CMK (cell line): ENCODE measurements at regions not wholly inside any gene's neighbourhood (a gene's known extent, or its start where the extent isn't known, plus 50 kb on each side); places are given as distances from the start of the nearest gene placed in this dataset.
"Not testable (repeated sequence)": the region's sequence is repeated elsewhere in the genome, so short reads cannot be mapped to it uniquely, and the experiment has no call there.

Experiments
- DNase-seq: peaks from one replicate; pipeline ENCODE4 v3.0.0-alpha.2; 2010; ENCODE audit warnings: low read depth

- no peak for DNase-seq
Observed at GRCh38 chr16:49940464-49941224, 84.4 kb upstream of the CNEP1R1 start.

DNA sequence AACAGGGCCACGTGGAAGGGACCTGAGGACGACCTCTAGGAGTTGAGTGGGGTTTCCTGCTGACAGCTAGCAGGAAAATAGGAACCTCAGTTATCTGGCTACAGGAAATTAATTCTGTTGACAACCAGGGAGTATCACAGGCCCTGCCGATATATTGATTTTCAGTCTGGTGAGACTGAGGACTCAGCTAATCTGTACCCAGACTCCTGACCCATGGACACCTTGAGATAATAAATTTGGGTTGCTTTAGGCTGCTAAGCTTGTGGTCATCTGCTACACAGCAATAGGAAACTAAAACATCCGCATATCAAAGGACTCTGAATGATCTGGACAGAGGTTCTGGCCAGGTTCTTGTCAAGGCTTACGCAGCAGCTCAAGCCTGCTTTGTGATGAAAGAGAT lies 80.8 kb upstream of the CNEP1R1 start:
- no peak for DNase-seq

GRCh38 chr16:49947907-49948678 lies 76.9 kb upstream of the CNEP1R1 start:
- DNase-seq, result no peak

DNA sequence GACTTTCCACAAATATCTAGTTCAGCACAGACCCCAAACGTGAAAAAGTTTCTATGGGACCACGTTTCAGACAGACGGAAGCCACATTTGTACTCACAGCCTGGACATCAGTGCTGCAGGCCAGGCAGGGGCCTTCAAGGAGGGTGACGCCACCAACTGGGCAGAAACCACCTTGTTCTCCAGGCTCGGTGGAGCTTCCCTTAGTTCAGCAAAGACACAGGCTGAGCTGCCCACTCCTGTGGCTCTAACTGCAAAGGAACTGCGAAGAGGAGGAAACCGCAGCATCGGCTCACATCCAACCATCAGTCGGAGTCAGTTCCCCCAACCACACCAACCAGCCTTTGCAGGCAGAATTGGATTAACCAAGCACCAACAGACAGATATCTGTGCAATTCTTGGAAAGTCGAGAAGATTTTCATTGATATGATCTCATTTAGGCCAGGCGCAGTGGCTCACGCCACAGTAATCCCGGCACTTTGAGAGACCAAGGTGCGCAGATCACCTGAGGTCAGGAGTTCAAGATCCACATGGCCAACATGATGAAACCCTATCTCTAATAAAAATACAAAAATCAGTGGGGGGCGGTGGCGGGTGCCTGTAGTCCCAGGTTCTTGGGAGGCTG lies 73.3 kb upstream of the CNEP1R1 start:
- DNase-seq, result no peak

GRCh38 chr16:49952386-49952785 lies 72.6 kb upstream of the CNEP1R1 start:
- DNase-seq, result no peak

DNA sequence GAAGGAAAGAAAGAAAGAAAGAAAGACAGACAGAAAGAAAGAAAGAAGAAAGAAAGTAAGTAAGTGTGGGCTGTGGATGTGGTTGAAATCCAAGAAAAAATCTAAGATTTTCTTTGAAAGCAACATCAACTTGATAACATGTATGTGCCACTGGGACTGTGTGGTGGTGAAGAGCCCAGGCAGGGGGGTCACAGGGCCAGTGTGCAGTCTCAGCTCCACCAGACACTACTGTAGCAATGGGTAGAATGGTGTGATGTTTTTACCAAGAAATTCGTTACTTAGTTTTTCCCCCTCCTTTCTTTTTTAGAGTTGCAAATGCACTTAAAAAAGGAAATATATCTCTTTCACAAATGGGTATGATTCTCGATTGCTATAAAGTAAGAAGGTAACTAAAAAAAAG lies 71.9 kb upstream of the CNEP1R1 start:
- DNase-seq, result no peak

DNA sequence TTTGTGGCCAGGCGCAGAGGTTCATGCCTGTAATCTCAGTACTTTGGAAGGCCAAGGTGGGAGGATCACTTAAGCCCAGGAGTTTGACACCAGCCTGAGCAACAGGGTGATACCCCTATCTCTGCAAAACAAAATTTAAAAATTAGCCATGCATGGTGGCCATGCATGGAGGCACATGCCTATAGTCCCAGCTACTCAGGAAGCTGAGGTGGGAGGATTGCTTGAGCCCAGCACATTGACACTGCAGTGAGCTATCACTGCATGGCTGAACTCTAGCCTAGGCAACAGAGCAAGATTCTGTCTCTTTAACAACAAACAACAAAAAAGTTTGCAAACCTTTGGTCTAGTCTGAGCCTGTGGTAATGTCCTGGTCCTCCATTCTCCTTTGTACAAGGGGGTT lies 69.2 kb upstream of the CNEP1R1 start:
- no peak for DNase-seq

- no peak for DNase-seq
Observed at GRCh38 chr16:49956915-49957314, 68.1 kb upstream of the CNEP1R1 start.

- DNase-seq, result no peak
Observed at GRCh38 chr16:49958448-49958847, 66.6 kb upstream of the CNEP1R1 start.

DNA sequence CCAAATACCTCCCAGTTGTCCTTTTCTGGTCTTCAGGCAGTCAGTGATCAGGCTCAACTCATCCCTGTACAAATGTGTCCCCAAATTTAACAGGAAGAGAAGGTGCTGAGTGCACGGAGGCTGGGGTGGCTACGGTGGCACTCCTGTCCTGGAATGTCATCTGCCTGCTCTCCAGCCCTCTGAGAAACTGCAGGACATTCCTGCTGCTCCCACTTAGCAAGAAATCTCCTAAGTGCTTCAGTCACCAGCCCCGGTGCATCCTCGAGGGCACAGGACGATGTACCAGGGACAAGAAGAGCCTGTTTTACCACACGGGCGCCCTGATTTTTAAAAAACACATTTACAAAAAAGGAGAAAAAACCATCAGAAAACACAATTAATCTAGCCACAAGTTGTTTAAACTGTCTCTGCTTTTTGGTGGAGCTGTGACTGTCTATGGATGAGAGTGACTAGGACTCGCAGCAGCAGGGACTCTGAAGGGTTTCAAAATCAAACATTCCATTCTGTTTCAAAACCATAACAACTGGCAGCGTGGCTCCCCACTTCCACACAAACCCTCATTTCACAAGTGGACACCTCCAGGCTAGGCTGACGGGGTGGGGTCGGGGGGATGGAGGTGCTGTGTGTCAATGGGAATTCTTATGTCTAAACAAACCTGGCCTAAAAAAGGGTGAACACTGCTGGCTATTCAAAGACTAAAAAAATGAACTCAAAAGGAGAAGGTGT lies 65.3 kb upstream of the CNEP1R1 start:
- no peak for DNase-seq

DNA sequence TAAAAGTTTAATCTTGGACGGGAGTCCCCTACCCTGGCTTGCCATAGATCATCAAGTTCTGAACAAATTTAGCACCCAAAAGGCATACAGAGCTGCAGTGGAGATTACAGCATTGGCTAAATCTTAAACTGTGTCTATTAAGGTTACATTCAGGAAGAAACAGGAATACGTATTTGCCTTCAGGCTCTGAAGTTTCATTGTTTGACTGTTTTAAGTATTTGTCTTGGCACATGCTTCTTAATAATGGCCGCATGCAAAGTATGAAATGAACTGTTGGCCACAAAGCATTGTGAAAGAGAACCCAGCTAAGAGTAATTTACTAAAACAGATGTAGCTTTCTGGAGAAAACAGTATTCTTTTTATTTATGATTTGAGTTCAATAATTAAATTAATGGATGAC lies 63.9 kb upstream of the CNEP1R1 start:
- no peak for DNase-seq

DNA sequence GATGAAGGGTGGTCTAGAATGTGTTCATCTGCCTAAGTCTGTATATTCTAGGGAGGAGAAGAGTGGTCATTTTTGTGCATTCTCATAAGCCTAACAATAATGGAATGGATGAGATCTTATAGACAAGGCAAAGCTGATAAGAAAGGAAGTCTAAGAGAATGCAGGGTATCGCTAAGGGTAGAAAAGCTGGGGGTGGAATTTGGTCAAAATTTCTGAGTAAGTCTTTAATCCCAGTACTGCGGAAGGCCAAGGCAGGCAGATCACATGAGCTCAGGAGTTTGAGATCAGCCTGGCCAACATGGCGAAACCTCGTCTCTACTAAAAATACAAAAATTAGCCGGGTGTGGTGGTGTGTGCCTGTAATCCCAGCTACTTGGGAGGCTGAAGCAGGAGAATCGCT lies 62.5 kb upstream of the CNEP1R1 start:
- DNase-seq, result not testable (repeated sequence)

- DNase-seq, result no peak
Observed at GRCh38 chr16:49964316-49964715, 60.7 kb upstream of the CNEP1R1 start.

DNA sequence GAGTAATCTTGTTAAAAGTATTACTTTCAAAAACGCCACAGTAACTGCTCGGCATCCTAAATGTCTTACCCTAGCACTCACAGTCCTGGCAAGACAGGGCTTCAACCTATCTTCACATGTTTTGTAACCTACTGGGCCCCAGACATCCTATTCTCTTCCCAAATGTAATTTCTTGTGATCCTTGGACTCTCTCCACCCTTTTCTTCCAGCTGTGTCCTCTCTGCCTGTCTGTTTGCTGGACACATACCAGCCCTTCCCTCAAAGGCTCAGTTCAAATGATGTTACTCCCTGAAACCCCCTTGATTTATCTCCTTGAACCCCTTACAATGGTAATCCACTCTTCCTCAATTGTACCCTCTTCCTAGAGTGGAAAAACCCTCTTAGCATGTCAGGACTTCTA lies 60.1 kb upstream of the CNEP1R1 start:
- DNase-seq, result no peak

- no peak for DNase-seq
Observed at GRCh38 chr16:49967012-49967559, 57.9 kb upstream of the CNEP1R1 start.

- no peak for DNase-seq
Observed at GRCh38 chr16:49969091-49970030, 55.7 kb upstream of the CNEP1R1 start.

GRCh38 chr16:49970797-49971431 lies 54.1 kb upstream of the CNEP1R1 start:
- no peak for DNase-seq

DNA sequence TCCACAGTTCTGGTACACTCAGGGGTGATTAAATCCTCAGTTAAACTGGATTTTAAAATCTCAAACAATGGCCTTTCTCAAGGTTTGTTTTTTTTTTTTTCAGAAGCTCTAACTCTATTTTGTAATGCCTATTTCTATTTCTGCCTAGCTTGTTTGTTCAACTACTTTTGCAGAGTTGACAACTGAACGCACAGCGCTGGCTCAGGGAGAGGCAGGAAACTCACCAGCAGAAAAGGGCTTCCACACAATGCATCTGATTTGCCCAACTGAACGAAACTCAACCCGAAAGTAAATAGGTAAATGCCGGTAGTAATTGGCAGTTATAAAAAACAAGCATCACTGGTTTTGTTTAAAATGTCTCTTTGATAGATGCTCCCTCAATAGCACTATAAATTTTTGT lies 52.7 kb upstream of the CNEP1R1 start:
- no peak for DNase-seq

GRCh38 chr16:49972961-49973360 lies 52.1 kb upstream of the CNEP1R1 start:
- no peak for DNase-seq
